COLO668 (cell line): ENCODE measurements at regions not wholly inside any gene's neighbourhood (a gene's known extent, or its start where the extent isn't known, plus 50 kb on each side); places are given as distances from the start of the nearest gene placed in this dataset.

Source experiments
- DNase-seq: peaks from one replicate; lab custom pipeline; 2025; ENCODE audit not compliant: unreplicated experiment; lab: John Stamatoyannopoulos, UW

DNA sequence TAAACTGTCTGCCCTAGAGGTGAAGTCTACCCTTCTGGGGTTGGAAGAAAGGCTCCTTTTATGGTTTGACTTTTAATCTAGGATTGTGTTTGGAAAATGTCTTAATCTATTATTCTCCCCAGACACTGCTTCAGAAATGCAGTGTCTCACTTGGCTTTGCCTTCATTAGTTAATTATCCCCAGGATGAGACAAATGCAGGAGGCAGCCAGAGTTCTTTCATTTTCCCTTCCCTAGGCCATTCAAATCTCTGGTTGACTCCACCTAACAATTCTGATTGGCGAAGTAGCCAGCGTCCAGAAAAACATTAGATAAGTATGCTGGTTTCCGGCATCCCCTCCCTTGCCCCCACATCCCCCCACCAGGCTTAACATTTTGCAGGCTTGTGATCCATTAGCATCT is 325.8 kb upstream of the PBX1 start:
- no peak for DNase-seq

- DNase-seq: no peak
Observed at GRCh38 chr1:164240081-164240480, 318.9 kb upstream of the PBX1 start.

DNA sequence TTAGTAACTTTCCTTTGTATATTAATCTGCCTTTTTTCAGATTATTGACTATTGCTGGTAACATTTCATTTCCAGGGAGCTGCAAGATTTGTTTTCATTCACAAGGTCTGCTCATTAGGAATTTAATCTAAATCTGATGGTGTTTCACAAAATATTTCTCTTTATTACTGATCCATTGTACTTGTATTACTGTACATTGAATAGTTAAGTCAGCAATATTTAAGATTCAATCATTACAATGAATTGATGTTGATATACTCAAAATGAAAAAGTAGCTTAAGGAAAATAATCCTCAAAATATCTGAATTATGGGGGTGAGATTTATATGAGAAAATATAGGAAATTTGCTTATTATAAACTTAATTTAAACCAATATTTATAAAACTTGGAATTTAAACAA is 308.6 kb upstream of the PBX1 start:
- no peak for DNase-seq

GRCh38 chr1:164256456-164256855 is 302.5 kb upstream of the PBX1 start:
- no peak for DNase-seq

DNA sequence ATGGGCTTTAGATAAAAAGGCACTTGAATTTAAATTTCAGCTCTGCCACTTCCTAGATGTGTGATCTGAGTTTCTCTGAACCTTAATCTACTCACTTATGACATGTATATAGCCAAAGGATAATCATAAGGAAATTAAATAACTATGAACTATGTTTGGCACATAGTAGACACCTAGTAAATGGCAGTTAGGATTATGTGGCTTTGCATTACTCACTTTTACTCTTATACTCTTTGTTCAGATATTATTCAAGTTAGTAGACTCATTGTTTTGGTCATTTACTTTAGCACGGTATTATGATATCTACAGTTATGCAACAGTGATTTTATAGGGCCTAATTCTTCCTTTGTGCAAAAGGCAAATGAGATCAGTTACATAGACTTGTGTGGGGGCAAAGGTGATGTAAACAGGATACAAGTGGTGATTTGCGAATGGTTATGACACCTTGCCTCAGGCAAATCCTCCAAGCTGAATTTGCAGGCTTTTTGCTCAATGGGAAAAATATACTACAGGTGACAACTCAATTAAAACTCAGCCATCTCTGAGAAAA is 297.2 kb upstream of the PBX1 start:
- peak; percentile 67 for DNase-seq

GRCh38 chr1:164263540-164263939 is 295.4 kb upstream of the PBX1 start:
- DNase-seq: no peak

DNA sequence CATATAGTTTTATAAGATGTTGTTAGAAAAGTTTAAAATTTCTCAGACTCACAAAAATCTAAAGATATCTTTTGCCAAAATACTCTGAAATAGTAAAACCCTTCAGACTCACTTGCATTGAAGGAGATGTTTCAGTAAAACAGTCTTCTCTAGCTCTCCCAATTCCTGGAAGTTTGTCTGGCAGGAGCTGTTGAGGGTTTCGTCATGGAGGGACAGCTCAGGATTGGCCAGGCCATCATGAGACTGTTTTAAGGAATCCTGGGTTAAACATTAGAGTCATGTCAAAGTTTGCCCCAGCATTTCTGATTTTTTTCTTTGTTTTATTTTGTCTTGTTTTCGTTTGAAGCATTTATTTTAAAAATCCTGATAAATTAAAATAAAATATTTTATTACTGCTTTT is 293.8 kb upstream of the PBX1 start:
- no peak for DNase-seq

DNA sequence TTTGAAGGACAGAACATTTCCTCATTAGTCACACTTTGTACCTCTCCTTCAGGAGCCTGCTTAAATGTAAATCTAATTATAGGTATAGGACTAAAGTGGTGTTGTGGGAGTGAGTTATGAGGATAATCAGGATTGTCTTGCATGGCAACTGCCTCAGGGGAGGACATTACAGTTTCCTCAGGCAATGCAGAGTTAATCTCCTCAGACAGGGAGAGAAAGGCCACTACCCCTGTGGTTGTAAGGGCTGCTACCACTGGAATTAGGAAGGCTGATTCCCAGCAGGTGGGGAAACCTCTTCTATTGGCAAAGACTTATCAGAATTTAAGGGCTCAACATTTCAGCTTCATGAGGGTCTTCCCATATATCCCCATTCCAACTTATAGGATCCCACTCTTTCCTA is 286.8 kb upstream of the PBX1 start:
- no peak for DNase-seq

GRCh38 chr1:164296172-164296571 is 262.8 kb upstream of the PBX1 start:
- DNase-seq: no peak

- DNase-seq: no peak
Observed at GRCh38 chr1:164308101-164308500, 250.9 kb upstream of the PBX1 start.

DNA sequence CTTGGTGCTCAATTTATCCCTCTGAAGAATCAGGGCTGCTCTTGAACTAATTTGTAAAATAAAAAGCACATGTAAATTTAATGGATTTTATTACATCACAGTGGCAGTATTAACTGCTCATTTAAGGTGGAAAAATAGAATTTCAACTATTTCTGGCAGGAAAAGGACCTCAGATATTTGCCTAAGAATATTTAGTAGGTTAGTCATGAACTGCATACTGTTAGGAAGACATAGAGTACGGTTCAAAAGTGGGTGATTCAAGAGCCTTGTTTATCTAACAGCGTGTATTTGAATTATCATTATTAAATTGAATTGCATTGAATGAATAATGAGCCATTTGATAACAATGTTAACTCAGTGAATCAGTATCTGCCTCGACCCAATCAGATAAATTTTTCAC is 248.8 kb upstream of the PBX1 start:
- DNase-seq: no peak

DNA sequence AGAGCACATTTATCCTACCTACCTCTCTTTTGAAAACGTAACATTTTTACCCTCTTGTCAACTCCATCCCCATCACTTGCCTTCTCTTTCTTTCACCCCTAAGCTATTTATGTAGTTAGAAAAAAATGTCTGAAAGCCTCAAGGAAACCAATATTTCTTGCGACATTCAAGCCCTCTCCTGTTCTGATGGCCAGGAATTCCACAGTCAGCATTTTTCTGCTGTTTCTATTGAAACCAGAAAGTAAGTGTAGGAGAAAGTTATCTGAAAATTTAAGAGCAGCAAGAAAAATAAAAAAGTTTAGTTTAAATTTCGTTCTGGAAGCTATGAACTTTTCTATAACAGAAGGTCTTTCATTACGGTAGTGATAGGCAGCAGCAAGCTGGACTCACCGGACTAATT is 247.6 kb upstream of the PBX1 start:
- no peak for DNase-seq

GRCh38 chr1:164320790-164321731 is 237.9 kb upstream of the PBX1 start:
- peak; percentile 87 for DNase-seq

GRCh38 chr1:164325786-164326185 is 233.2 kb upstream of the PBX1 start:
- DNase-seq: no peak

- DNase-seq: no peak
Observed at GRCh38 chr1:164333387-164333786, 225.6 kb upstream of the PBX1 start.

DNA sequence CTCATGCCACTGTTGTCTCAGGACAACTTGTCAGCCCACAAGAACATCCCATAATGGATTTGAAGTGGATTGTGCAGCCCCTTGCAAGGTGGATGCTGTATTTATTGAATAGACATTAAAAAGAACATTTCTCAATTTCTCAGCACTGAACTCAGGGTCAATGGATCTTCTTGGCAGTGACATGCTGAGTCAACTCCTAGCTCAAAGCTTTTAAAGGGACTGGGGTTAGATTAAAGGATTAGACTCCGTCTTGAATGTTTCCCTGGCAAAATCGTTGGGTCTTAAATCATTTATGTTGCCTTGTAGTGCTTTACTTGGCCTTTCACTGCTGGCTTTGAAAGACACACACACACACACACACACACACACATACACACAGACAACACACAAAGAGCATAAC is 221.6 kb upstream of the PBX1 start:
- DNase-seq: no peak

- no peak for DNase-seq
Observed at GRCh38 chr1:164337885-164338284, 221.1 kb upstream of the PBX1 start.

- no peak for DNase-seq
Observed at GRCh38 chr1:164343189-164343588, 215.8 kb upstream of the PBX1 start.

- DNase-seq: no peak
Observed at GRCh38 chr1:164347980-164348379, 211.0 kb upstream of the PBX1 start.

- DNase-seq: no peak
Observed at GRCh38 chr1:164356511-164356910, 202.5 kb upstream of the PBX1 start.

DNA sequence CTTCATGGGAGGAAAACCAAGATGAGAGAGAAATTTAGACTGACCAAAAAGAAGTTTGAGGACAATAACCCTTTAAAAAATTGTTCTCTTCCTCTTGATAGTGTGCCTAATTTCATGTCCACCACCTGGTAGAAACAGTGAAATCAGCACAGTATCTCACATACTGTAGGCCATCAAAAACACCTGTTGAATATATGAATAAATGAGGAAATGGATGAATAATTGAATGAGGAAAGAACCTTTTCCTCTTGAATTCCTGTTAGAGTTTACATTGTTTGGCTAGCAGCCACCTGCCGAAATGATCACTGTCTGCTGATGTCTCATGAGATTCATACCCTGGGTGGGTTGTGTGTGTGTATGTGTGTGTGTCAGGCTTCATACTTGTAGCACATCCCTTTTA is 198.7 kb upstream of the PBX1 start:
- no peak for DNase-seq

DNA sequence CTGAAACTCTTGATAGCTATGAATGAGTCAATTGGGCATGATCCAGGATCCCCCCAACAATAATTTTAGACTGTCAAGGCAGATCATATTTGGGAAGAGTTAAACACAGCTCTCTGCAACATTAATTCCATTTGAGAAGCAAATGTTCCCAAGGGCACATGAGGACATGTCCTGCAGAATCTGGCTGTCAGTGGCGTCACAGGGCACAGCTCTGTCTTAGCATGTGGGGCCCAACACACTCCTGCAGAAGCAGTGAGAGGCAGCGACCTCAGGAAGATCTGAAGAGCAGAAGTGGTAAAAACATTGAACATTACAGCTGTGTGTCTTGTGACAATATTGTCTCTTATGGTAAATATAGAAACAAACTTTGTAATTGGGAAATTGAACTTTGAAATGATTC is 197.1 kb upstream of the PBX1 start:
- no peak for DNase-seq

GRCh38 chr1:164363980-164364379 is 195.0 kb upstream of the PBX1 start:
- no peak for DNase-seq
